ENCODE measurements at regions not wholly inside any gene's neighbourhood (a gene's known extent, or its start where the extent isn't known, plus 50 kb on each side); places are given as distances from the start of the nearest gene placed in this dataset.
"Not testable (repeated sequence)": the region's sequence is repeated elsewhere in the genome, so short reads cannot be mapped to it uniquely, and the experiment has no call there.

GRCh38 chr12:92425165-92425564, 277.6 kb upstream of the PLEKHG7 start:
- no peak for DNase-seq (ENCODE audit: low read depth)

- DNase-seq (ENCODE audit: low read depth) = no peak
Measured at GRCh38 chr12:92424338-92424737, 278.5 kb upstream of the PLEKHG7 start.

- DNase-seq (ENCODE audit: low read depth) = no peak
Measured at GRCh38 chr12:92421701-92422100, 276.1 kb upstream of the BTG1 start.

GRCh38 chr12:92421042-92421441, 275.4 kb upstream of the BTG1 start:
- no peak for DNase-seq (ENCODE audit: low read depth)

GRCh38 chr12:92419201-92419600, 273.6 kb upstream of the BTG1 start:
- no peak for DNase-seq (ENCODE audit: low read depth)

GRCh38 chr12:92418381-92418780, 272.7 kb upstream of the BTG1 start:
- DNase-seq (ENCODE audit: low read depth) = no peak

GRCh38 chr12:92417373-92417772, 271.7 kb upstream of the BTG1 start:
- no peak for DNase-seq (ENCODE audit: low read depth)

- no peak for DNase-seq (ENCODE audit: low read depth)
Measured at GRCh38 chr12:92416385-92416812, 270.8 kb upstream of the BTG1 start.

- DNase-seq (ENCODE audit: low read depth) = no peak
Measured at GRCh38 chr12:92414170-92415070, 268.8 kb upstream of the BTG1 start.

- DNase-seq (ENCODE audit: low read depth) = no peak
Measured at GRCh38 chr12:92413286-92413685, 267.6 kb upstream of the BTG1 start.

- no peak for DNase-seq (ENCODE audit: low read depth)
Measured at GRCh38 chr12:92412856-92413255, 267.2 kb upstream of the BTG1 start.

GRCh38 chr12:92411687-92412086, 266.0 kb upstream of the BTG1 start:
- no peak for DNase-seq (ENCODE audit: low read depth)

- no peak for DNase-seq (ENCODE audit: low read depth)
Measured at GRCh38 chr12:92408072-92408900, 262.6 kb upstream of the BTG1 start.

- not testable (repeated sequence) for DNase-seq (ENCODE audit: low read depth)
Measured at GRCh38 chr12:92406404-92407070, 260.9 kb upstream of the BTG1 start.

GRCh38 chr12:92405801-92406251, 260.2 kb upstream of the BTG1 start:
- not testable (repeated sequence) for DNase-seq (ENCODE audit: low read depth)

- no peak for DNase-seq (ENCODE audit: low read depth)
Measured at GRCh38 chr12:92404921-92405320, 259.3 kb upstream of the BTG1 start.

- DNase-seq (ENCODE audit: low read depth) = no peak
Measured at GRCh38 chr12:92404259-92404894, 258.7 kb upstream of the BTG1 start.

- no peak for DNase-seq (ENCODE audit: low read depth)
Measured at GRCh38 chr12:92403210-92404175, 257.8 kb upstream of the BTG1 start.

- no peak for DNase-seq (ENCODE audit: low read depth)
Measured at GRCh38 chr12:92402415-92402814, 256.8 kb upstream of the BTG1 start.

- no peak for DNase-seq (ENCODE audit: low read depth)
Measured at GRCh38 chr12:92400006-92400405, 254.4 kb upstream of the BTG1 start.

Measured in HS-5 (cell line).